K562 (cell line): ENCODE measurements at regions not wholly inside any gene's neighbourhood (a gene's known extent, or its start where the extent isn't known, plus 50 kb on each side); places are given as distances from the start of the nearest gene placed in this dataset.

Experiments
- EZH2 ChIP-seq: IDR thresholded peaks from 2 replicates; pipeline ENCODE4 v1.6.1; 2012; ENCODE audit warnings: low read depth, mild to moderate bottlenecking, inconsistent platforms, low read length, borderline replicate concordance
- KAT7 ChIP-seq: sonication (generic); formaldehyde crosslinking; IDR thresholded peaks from 2 replicates; pipeline ENCODE4 v1.8.0; 2022; ENCODE audit warnings: missing genetic modification reagents, mild to moderate bottlenecking, borderline replicate concordance
- NCOA2 ChIP-seq, 2 experiments: fragments of 450-650 bp; IDR thresholded peaks; 2 replicates each; pipeline ENCODE4 v1.6.1; 2018; ENCODE audit warnings: mild to moderate bottlenecking in 2 of 2, moderate library complexity in 1 of 2; ENCODE audit not compliant: partially characterized antibody in 2 of 2
- POLR2AphosphoS5 ChIP-seq: IDR thresholded peaks from 2 replicates; pipeline ENCODE4 v1.6.1; 2011; ENCODE audit warnings: mild to moderate bottlenecking, low read depth, low read length, moderate library complexity; ENCODE audit not compliant: control insufficient read depth, insufficient read depth
- THAP12 ChIP-seq: fragments of 250-450 bp; sonication (Bioruptor Pico); IDR thresholded peaks from 2 replicates; pipeline ENCODE4 v1.9.0; 2021; ENCODE audit warnings: mild to moderate bottlenecking, inconsistent platforms
- TF ChIP-seq, protein P1 (sequence below), 3 experiments: IDR thresholded peaks in 2 of 3; conservative IDR thresholded peaks in 1 of 3; 2 replicates each; pipeline ENCODE4 v1.5.1; 2011 to 2012; ENCODE audit warnings: low read length in 3 of 3, mild to moderate bottlenecking in 3 of 3, control low read depth in 2 of 3, improper control_type of control experiment in 1 of 3, inconsistent platforms in 1 of 3, low read depth in 1 of 3, mixed read lengths in 1 of 3, moderate library complexity in 1 of 3; ENCODE audit not compliant: insufficient read depth in 2 of 3
- TF ChIP-seq, protein P2 (sequence below): fragments of 450-650 bp; formaldehyde crosslinking; IDR thresholded peaks from 2 replicates; pipeline ENCODE4 v1.4.0; 2022; ENCODE audit warnings: missing genetic modification characterization

GRCh38 chr10:18960466-18961079 is 88.0 kb upstream of the MALRD1 start:
- TF ChIP-seq POLR2AphosphoS5 (no peak), EZH2 (no peak), THAP12 (CRISPR knock-in tag) (no peak), KAT7 (CRISPR knock-in tag) (no peak), NCOA2 (IDR thresholded peaks at IDR 0.05; ENCODE audit: partially characterized antibody in 2 of 2) (no peak)
- TF ChIP-seq, protein P1, sequence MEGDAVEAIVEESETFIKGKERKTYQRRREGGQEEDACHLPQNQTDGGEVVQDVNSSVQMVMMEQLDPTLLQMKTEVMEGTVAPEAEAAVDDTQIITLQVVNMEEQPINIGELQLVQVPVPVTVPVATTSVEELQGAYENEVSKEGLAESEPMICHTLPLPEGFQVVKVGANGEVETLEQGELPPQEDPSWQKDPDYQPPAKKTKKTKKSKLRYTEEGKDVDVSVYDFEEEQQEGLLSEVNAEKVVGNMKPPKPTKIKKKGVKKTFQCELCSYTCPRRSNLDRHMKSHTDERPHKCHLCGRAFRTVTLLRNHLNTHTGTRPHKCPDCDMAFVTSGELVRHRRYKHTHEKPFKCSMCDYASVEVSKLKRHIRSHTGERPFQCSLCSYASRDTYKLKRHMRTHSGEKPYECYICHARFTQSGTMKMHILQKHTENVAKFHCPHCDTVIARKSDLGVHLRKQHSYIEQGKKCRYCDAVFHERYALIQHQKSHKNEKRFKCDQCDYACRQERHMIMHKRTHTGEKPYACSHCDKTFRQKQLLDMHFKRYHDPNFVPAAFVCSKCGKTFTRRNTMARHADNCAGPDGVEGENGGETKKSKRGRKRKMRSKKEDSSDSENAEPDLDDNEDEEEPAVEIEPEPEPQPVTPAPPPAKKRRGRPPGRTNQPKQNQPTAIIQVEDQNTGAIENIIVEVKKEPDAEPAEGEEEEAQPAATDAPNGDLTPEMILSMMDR (IDR thresholded peaks at IDR 0.05 in 2 of 3, conservative IDR thresholded peaks at IDR 0.05 in 1 of 3; ENCODE audit: insufficient read depth in 2 of 3, low read depth in 1 of 3, low read length in 3 of 3), result no peak
- TF ChIP-seq, protein P2, sequence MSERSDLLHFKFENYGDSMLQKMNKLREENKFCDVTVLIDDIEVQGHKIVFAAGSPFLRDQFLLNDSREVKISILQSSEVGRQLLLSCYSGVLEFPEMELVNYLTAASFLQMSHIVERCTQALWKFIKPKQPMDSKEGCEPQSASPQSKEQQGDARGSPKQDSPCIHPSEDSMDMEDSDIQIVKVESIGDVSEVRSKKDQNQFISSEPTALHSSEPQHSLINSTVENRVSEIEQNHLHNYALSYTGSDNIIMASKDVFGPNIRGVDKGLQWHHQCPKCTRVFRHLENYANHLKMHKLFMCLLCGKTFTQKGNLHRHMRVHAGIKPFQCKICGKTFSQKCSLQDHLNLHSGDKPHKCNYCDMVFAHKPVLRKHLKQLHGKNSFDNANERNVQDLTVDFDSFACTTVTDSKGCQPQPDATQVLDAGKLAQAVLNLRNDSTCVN, result no peak
